Osteoblast (primary cell): ENCODE measurements at regions not wholly inside any gene's neighbourhood (a gene's known extent, or its start where the extent isn't known, plus 50 kb on each side); places are given as distances from the start of the nearest gene placed in this dataset.

Experiments
- DNase-seq: peaks from one replicate; pipeline ENCODE4 v3.0.0; 2011; ENCODE audit warnings: low spot score, mixed read lengths; ENCODE audit not compliant: insufficient read length; ENCODE audit errors: missing footprints
- H2AFZ ChIP-seq: 2 replicates; pipeline ENCODE4 v1.6.0; 2011; ENCODE audit warnings: mild to moderate bottlenecking, low read length
- H3K27ac ChIP-seq: 2 replicates; pipeline ENCODE4 v1.5.1; 2011; ENCODE audit warnings: mild to moderate bottlenecking, low read depth, low read length, moderate library complexity
- H3K27me3 ChIP-seq: 2 replicates; pipeline ENCODE4 v1.6.0; 2012; ENCODE audit warnings: mild to moderate bottlenecking, control low read depth, inconsistent platforms, low read length, moderate library complexity; ENCODE audit not compliant: insufficient read depth
- H3K36me3 ChIP-seq: 2 replicates; pipeline ENCODE4 v1.5.1; 2011; ENCODE audit warnings: mild to moderate bottlenecking, low read length, control low read depth, moderate library complexity; ENCODE audit not compliant: insufficient read depth
- H3K4me1 ChIP-seq: 2 replicates; pipeline ENCODE4 v1.5.1; 2011; ENCODE audit warnings: mild to moderate bottlenecking, low read length, control low read depth, moderate library complexity; ENCODE audit not compliant: insufficient read depth
- H3K4me2 ChIP-seq: 2 replicates; pipeline ENCODE4 v1.6.0; 2011; ENCODE audit warnings: mild to moderate bottlenecking, low read length; ENCODE audit not compliant: insufficient read depth
- H3K4me3 ChIP-seq: fragments of 200-600 bp; sonication (generic); 3 replicates; pipeline ENCODE4 v1.5.1; 2012; ENCODE audit warnings: mild to moderate bottlenecking, low read length, inconsistent platforms; ENCODE audit not compliant: insufficient read depth
- H3K79me2 ChIP-seq: 2 replicates; pipeline ENCODE4 v1.6.0; 2012; ENCODE audit warnings: mild to moderate bottlenecking, low read length, control low read depth, inconsistent platforms; ENCODE audit not compliant: insufficient read depth
- H3K9me3 ChIP-seq: 2 replicates; pipeline ENCODE4 v1.5.1; 2011; ENCODE audit warnings: low read depth, low read length, control low read depth
- H4K20me1 ChIP-seq: 2 replicates; pipeline ENCODE4 v1.6.0; 2012; ENCODE audit warnings: mild to moderate bottlenecking, low read length, control low read depth; ENCODE audit not compliant: insufficient read depth
- TF ChIP-seq, protein P1 (sequence below): IDR thresholded peaks from 2 replicates; pipeline ENCODE4 v1.5.1; 2011; ENCODE audit warnings: mild to moderate bottlenecking, low read depth, low read length, moderate library complexity; ENCODE audit errors: extremely low read depth

- Histone ChIP-seq H3K27ac (no peak overlapping the region), H3K9me3 (no peaks in the 10 kb centered on the region), H3K4me2 (no peak overlapping the region), H3K27me3 (peaks cover 48% of the 10 kb centered on the region), H3K36me3 (no peaks in the 10 kb centered on the region), H4K20me1 (no peaks in the 10 kb centered on the region), H2AFZ (no peak overlapping the region), H3K4me1 (no peaks in the 10 kb centered on the region), H3K4me3 (no peak overlapping the region), H3K79me2 (no peaks in the 10 kb centered on the region)
- no peak for DNase-seq
- TF ChIP-seq, protein P1, sequence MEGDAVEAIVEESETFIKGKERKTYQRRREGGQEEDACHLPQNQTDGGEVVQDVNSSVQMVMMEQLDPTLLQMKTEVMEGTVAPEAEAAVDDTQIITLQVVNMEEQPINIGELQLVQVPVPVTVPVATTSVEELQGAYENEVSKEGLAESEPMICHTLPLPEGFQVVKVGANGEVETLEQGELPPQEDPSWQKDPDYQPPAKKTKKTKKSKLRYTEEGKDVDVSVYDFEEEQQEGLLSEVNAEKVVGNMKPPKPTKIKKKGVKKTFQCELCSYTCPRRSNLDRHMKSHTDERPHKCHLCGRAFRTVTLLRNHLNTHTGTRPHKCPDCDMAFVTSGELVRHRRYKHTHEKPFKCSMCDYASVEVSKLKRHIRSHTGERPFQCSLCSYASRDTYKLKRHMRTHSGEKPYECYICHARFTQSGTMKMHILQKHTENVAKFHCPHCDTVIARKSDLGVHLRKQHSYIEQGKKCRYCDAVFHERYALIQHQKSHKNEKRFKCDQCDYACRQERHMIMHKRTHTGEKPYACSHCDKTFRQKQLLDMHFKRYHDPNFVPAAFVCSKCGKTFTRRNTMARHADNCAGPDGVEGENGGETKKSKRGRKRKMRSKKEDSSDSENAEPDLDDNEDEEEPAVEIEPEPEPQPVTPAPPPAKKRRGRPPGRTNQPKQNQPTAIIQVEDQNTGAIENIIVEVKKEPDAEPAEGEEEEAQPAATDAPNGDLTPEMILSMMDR, result no peak
Measured at GRCh38 chr20:56924292-56925081, 295.4 kb downstream of the TFAP2C start.

GRCh38 chr20:56925082-56925830 is 296.1 kb downstream of the TFAP2C start:
- Histone ChIP-seq H3K4me1 (no peaks in the 10 kb centered on the region), H4K20me1 (no peaks in the 10 kb centered on the region), H3K79me2 (no peaks in the 10 kb centered on the region), H3K27ac (no peak overlapping the region), H3K36me3 (no peaks in the 10 kb centered on the region), H3K4me2 (no peak overlapping the region), H3K4me3 (no peak overlapping the region), H2AFZ (no peak overlapping the region), H3K27me3 (peaks cover 48% of the 10 kb centered on the region), H3K9me3 (no peaks in the 10 kb centered on the region)
- no peak for DNase-seq
- TF ChIP-seq, protein P1, result no peak

DNA sequence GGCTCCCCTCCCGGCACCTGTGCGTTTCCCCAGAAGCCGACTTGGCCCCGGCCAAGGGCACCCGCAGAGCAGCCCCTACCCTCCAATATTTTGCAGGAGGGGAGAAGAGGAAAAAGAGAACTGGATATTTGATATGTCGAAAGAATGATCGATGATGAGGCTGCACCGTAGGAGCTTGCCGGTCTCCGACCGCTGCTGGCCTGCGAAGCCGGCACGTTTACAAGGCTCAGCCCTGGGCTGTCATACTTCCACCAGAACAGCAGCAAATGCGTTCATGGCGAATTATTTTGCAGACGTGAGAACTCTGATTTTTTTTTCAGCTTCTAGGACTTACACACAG is 296.7 kb downstream of the TFAP2C start:
- Histone ChIP-seq H3K4me1 (no peaks in the 10 kb centered on the region), H3K4me3 (no peak overlapping the region), H2AFZ (no peak overlapping the region), H3K36me3 (no peaks in the 10 kb centered on the region), H3K79me2 (no peaks in the 10 kb centered on the region), H4K20me1 (no peaks in the 10 kb centered on the region), H3K27me3 (peaks cover 48% of the 10 kb centered on the region), H3K9me3 (no peaks in the 10 kb centered on the region), H3K4me2 (no peak overlapping the region), H3K27ac (no peak overlapping the region)
- no peak for DNase-seq
- TF ChIP-seq, protein P1, result no peak

DNA sequence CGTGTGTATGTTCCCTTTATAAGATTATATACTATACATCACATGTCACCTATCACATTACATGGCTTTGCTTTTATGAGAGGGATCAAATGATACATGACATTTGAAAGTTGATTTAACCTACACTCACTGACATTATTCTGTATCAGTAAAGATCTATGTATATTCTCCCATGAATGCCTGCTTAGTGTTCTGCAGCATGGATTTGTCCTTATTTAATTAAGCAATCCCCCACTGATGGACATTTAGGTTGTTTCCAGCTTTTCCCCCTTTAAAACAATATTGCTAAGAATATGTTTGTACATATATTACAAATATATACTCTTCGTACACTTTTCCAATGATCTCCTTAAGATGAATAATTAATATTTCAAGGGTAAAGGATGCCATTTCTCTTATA is 297.4 kb downstream of the TFAP2C start:
- no peak overlapping the region for H3K27ac ChIP-seq
- H3K4me2 ChIP-seq, result no peak overlapping the region
- peaks cover 48% of the 10 kb centered on the region for H3K27me3 ChIP-seq
- no peak for DNase-seq
- no peaks in the 10 kb centered on the region for H3K4me1 ChIP-seq
- no peaks in the 10 kb centered on the region for H3K79me2 ChIP-seq
- no peaks in the 10 kb centered on the region for H3K9me3 ChIP-seq
- TF ChIP-seq, protein P1, result no peak
- H3K4me3 ChIP-seq, result no peak overlapping the region
- H2AFZ ChIP-seq, result no peak overlapping the region
- no peaks in the 10 kb centered on the region for H4K20me1 ChIP-seq
- H3K36me3 ChIP-seq, result no peaks in the 10 kb centered on the region
